HG02884 (cell line): ENCODE measurements at regions not wholly inside any gene's neighbourhood (a gene's known extent, or its start where the extent isn't known, plus 50 kb on each side); places are given as distances from the start of the nearest gene placed in this dataset.
A peak's percentile ranks its signal among the peaks of the same experiment; 100 is the strongest.

Experiments used
- ATAC-seq: cut with Tn5 transposase; IDR thresholded peaks from one replicate; pipeline ENCODE4 v1.9.1; 2021; ENCODE audit warnings: mild to moderate bottlenecking, moderate library complexity; ENCODE audit not compliant: unreplicated experiment

DNA sequence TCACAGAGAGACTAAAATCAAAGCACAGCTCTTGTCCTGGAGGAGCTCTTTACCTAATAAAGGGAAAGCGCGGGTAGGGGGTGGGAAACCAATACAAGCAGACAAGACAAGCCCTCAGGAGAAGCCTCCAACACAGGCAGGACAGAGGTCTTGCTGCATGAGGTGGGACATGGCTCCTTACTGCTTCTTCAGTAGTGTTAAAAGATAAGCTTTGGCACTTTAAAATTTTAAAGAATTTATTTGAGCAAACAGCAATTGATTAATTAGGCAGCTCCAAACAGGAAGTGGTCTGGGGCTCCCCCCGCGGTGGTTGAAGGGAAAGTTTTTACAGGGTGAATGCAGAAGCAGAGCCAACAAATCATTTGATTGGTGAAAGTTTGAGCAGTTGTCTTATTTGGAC is 50.3 kb upstream of the MACC1 start:
- no peak for ATAC-seq

DNA sequence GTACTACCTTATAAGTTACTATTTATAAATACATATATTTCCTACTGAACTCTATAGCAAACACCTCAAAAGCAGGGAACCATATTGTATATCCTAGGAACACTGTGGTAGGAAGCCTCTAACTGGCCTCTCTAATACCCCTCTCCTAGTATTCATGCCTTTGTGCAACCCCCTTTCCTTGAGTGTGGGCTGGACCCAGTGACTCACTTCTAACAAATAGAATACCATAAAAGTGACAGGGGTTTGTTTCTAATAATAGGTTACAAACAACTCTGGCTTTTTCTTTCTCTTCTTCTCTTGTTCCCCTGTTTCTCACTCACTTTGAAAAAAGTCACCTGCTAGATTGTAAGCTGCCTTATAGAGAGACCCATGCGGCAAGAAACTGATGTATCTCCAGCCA is 51.6 kb upstream of the MACC1 start:
- no peak for ATAC-seq

DNA sequence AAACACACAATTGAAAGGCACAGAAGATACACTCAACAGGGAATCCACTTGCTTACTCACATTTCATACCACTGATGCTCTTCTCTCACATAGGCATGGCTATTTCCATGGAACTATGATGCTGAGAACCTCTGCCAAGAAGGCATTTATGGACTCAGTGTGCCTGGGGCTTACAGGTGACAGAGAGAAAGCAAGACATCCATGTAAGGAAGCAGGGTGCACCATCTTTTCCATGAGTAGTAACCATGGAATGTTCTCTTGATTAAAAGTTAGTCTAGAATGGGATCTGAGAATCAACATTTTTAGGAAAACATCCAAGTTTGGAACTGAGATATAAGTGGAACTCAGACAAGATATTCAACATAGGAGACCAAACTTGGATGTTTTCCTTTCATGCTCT is 52.5 kb upstream of the MACC1 start:
- no peak for ATAC-seq

DNA sequence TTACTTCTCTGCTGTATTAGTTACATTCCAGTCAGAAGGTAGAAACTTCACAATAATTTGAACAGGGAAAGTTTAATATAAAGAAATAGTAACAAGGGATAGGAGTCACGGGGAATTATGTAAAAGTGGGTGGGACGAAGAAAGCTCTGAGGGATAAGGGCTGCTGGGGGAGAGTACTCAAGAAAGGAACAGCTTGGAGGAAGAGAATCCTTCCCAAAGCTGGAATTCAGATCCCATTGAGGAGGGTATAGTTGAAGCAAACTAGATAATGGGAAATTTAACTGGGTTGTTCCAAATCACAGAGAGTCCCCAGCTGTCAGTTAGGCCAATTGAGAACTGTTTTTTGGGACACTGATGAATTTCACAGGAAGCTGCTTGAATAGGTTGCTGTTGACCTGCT is 53.2 kb upstream of the MACC1 start:
- no peak for ATAC-seq

DNA sequence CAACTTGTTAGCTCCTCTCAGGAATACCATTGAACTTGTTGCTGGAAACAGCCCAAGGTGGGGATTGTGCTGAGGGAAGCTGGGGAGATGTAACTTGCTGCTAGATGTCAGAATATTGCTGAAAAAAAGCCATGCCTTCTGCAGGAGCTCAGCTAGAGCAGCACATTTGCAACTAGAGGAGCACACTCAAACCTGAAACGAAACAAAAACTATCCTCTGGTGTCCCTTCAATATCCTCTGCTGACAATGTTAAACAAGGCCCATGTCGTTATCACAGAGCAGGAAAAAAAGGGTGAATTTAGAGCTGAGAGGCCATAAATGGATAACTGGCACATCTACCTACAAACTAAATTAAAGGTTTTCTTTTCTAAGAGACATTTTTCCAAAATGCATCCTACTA is 53.7 kb upstream of the MACC1 start:
- peak; percentile 87 for ATAC-seq

DNA sequence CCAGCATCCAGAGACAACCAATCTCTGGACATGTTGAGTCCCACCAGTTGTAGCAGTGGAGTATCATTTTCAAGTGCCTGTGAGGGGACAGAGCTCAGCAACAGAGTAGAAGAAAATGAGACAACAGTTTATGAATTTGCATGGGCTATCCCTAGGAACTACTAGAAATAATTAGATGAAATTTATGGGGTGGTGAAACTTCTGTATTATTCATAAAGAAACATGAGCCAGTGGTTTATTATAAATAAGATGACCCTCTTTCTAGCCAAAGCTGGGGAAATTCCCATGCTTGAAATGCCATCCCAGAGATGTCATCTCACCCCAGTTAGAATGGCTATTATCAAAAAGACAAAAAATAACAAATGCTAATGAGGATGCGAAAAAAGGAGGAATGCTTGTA is 55.1 kb upstream of the ITGB8 start:
- no peak for ATAC-seq

GRCh38 chr7:20276705-20277472 is 53.8 kb upstream of the ITGB8 start:
- ATAC-seq = no peak

- no peak for ATAC-seq
These were observed 50.7 kb upstream of the ITGB8 start for GRCh38 chr7:20279979-20280378.

DNA sequence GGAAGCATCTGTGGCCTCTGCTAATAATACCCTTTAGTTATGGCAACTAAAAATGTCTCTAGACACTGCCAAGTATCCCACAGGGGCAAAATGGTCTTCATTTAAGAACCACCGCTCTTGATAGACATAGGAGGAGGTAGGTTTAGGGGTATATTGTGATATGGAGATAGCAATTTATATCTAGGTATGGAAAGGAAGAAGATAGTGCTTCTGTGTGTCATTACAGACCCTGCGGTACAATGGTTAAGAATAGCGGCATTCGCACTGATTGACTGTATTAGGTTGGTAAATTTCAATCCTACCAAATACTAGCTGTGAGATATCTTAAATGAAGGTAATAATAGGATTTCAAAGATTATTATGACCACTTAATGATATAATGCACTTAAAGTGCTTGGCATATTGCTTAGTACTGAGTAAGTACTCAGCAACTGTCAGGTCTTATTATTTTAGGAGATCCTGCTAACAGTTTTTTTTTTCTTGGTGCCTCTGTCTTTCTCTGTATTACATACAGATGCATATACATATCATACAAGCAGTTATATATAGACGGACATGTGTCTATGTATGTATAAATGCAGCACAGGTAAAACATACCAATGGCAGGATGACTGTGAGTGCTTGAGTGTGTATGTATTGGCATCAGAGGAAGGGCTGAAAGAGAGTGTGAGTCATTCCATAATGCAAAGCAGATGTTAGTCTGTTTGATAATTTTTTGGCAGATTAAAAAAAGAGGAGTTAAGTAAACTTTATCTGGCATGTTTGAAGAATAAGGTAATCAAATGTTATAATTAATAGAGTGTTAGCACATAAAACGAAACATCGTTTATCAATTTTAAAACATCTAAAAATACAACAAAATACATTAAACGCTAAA is 50.0 kb upstream of the ITGB8 start:
- no peak for ATAC-seq
